ENCODE measurements at regions not wholly inside any gene's neighbourhood (a gene's known extent, or its start where the extent isn't known, plus 50 kb on each side); places are given as distances from the start of the nearest gene placed in this dataset.

DNA sequence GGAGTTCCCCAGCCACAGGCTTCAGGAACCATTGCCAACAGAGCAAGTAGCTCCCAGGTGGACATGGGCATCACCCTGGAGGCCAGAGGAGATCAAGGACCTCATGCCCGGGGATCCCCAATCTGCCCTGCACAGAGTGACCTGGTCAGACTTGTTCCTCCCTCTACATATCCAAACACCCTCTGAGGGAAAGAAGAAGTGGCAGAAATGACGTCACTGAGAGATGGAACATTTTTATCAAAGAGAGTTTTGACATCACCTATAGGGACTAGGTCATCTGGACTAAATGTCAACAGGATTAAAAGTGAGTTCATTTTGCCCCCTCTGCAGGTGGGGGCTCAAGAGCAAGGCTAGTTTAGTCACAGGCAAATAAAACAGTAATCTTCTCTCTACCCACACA is 273.7 kb downstream of the SKAP2 start:
- Histone ChIP-seq H3K27me3 (no peaks in the 10 kb centered on the region), H3K4me1 (peaks cover 0 to 15% (median 0%) of the 10 kb centered on the region in 4 donors), H3K27ac (no peak overlapping the region), H3K4me3 (no peak overlapping the region), H3K36me3 (no peaks in the 10 kb centered on the region), H3K9me3 (no peaks in the 10 kb centered on the region)
- WGBS, 2 donors = 83 to 89% methylated on average over 2 of the region's 2 CpGs
- no peak for DNase-seq (ENCODE audit: low spot score in 2 of 2)
- TF ChIP-seq CTCF (IDR thresholded peaks at IDR 0.05) = no peak
- TF ChIP-seq POLR2A (IDR thresholded peaks at IDR 0.05) = no peak
- TF ChIP-seq EP300 (IDR thresholded peaks at IDR 0.05) = no peak

GRCh38 chr7:26592011-26592410 is 272.4 kb downstream of the SKAP2 start:
- Histone ChIP-seq H3K9me3 (no peaks in the 10 kb centered on the region), H3K36me3 (no peaks in the 10 kb centered on the region), H3K4me3 (no peak overlapping the region), H3K27ac (no peak overlapping the region), H3K27me3 (no peaks in the 10 kb centered on the region), H3K4me1 (peaks cover 0 to 15% (median 0%) of the 10 kb centered on the region in 4 donors)
- no peak for TF ChIP-seq POLR2A (IDR thresholded peaks at IDR 0.05)
- no peak for TF ChIP-seq EP300 (IDR thresholded peaks at IDR 0.05)
- TF ChIP-seq CTCF (IDR thresholded peaks at IDR 0.05) = no peak
- DNase-seq (ENCODE audit: low spot score in 2 of 2) = no peak

DNA sequence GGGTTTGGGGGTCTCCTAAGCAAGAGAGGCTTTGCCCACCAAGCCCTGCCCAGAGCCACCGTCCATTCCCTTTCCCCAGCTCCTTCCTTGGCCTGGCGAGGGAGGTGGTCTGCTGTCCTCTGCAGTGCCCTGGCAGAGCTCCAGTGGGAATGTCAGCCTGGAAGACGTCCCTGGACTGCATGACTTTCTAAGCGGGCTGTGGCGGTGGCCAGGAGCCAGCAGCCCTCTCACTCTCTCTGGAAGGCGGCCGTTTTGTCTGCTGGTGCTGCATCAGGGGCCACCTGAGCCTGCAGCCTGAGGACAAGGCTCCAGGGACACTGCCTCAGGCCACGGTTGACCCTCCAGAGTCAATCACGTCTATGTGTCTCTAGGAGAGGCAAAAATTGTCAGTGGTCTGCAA is 271.0 kb downstream of the SKAP2 start:
- Histone ChIP-seq H3K27ac (no peak overlapping the region), H3K36me3 (no peaks in the 10 kb centered on the region), H3K27me3 (no peaks in the 10 kb centered on the region), H3K4me1 (peaks cover 0 to 15% (median 0%) of the 10 kb centered on the region in 4 donors), H3K9me3 (no peaks in the 10 kb centered on the region), H3K4me3 (no peak overlapping the region)
- no peak for DNase-seq (ENCODE audit: low spot score in 2 of 2)
- TF ChIP-seq CTCF (IDR thresholded peaks at IDR 0.05) (no peak), POLR2A (IDR thresholded peaks at IDR 0.05) (no peak), EP300 (IDR thresholded peaks at IDR 0.05) (no peak)
- 44 to 58% methylated on average over 9 of the region's 9 CpGs for WGBS, 2 donors

DNA sequence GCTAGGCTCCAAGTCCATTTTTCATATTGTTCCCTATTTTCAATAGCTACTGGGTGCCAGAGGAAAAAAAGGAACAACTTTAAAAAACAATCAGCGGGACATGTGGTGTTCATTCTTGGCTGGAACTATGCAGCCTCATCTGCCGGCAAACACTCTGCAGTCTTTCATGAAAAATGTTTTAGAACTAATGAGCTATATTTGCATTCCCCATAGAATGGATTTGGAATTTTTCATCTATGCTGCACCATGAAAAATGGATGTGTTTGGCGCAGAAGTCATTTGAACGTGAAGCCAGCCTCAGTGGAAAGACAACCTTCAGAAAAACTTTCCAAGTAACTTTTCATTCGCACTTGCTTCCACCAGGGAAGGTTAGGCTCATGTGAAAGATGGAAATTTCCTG is 270.5 kb downstream of the SKAP2 start:
- Histone ChIP-seq H3K9me3 (no peaks in the 10 kb centered on the region), H3K4me3 (no peak overlapping the region), H3K4me1 (peaks cover 0 to 15% (median 0%) of the 10 kb centered on the region in 4 donors), H3K27me3 (no peaks in the 10 kb centered on the region), H3K36me3 (no peaks in the 10 kb centered on the region), H3K27ac (no peak overlapping the region)
- DNase-seq (ENCODE audit: low spot score in 2 of 2) = no peak
- WGBS, 2 donors = 53% methylated on average over 5 of the region's 5 CpGs
- TF ChIP-seq CTCF (IDR thresholded peaks at IDR 0.05) = no peak
- no peak for TF ChIP-seq POLR2A (IDR thresholded peaks at IDR 0.05)
- TF ChIP-seq EP300 (IDR thresholded peaks at IDR 0.05) = no peak

- Histone ChIP-seq H3K9me3 (no peaks in the 10 kb centered on the region), H3K4me1 (peaks cover 0 to 15% (median 0%) of the 10 kb centered on the region in 4 donors), H3K27ac (no peak overlapping the region), H3K27me3 (no peaks in the 10 kb centered on the region), H3K4me3 (no peak overlapping the region), H3K36me3 (no peaks in the 10 kb centered on the region)
- no peak for DNase-seq (ENCODE audit: low spot score in 2 of 2)
- no peak for TF ChIP-seq CTCF (IDR thresholded peaks at IDR 0.05)
- no peak for TF ChIP-seq POLR2A (IDR thresholded peaks at IDR 0.05)
- no peak for TF ChIP-seq EP300 (IDR thresholded peaks at IDR 0.05)
- 61 to 72% methylated on average over 6 of the region's 6 CpGs for WGBS, 2 donors
Measured at GRCh38 chr7:26594553-26594952, 269.8 kb downstream of the SKAP2 start.

Measured in tibial nerve (tissue), 4 donors.